OCI-LY1 (cell line): ENCODE measurements at regions not wholly inside any gene's neighbourhood (a gene's known extent, or its start where the extent isn't known, plus 50 kb on each side); places are given as distances from the start of the nearest gene placed in this dataset.

ENCODE experiments used
- H2AFZ ChIP-seq: fragments of 200-600 bp; sonication (generic), shearing (Covaris generic); 2 replicates; pipeline ENCODE4 v1.6.0; 2014; ENCODE audit warnings: antibody characterized with exemption, mild to moderate bottlenecking, low read length
- H3F3A ChIP-seq: fragments of 200-600 bp; sonication (generic), shearing (Covaris generic); 2 replicates; pipeline ENCODE4 v1.6.0; 2014; ENCODE audit warnings: mild to moderate bottlenecking, antibody characterized with exemption, low read length, moderate library complexity; ENCODE audit not compliant: insufficient read depth
- H3K27ac ChIP-seq: fragments of 200-600 bp; sonication (generic); 2 replicates; pipeline ENCODE4 v1.5.1; 2014; ENCODE audit warnings: low read length, mixed run types, mild to moderate bottlenecking, low read depth; ENCODE audit not compliant: poor library complexity, severe bottlenecking
- H3K27me3 ChIP-seq: fragments of 200-600 bp; sonication (generic); 2 replicates; pipeline ENCODE4 v1.6.0; 2014; ENCODE audit warnings: antibody characterized with exemption, mild to moderate bottlenecking, low read length, moderate library complexity; ENCODE audit not compliant: insufficient read depth
- H3K36me3 ChIP-seq: fragments of 200-600 bp; sonication (generic); 2 replicates; pipeline ENCODE4 v1.6.1; 2014; ENCODE audit warnings: mild to moderate bottlenecking, antibody characterized with exemption, low read length, moderate library complexity, mixed read lengths; ENCODE audit not compliant: insufficient read depth
- H3K4me1 ChIP-seq: fragments of 200-600 bp; sonication (generic); 2 replicates; pipeline ENCODE4 v1.5.1; 2014; ENCODE audit warnings: mild to moderate bottlenecking, low read length, moderate library complexity; ENCODE audit not compliant: insufficient read depth, severe bottlenecking
- H3K4me2 ChIP-seq: fragments of 200-600 bp; sonication (generic), shearing (Covaris generic); 2 replicates; pipeline ENCODE4 v1.6.1; 2014; ENCODE audit warnings: low read length
- H3K4me3 ChIP-seq: fragments of 200-600 bp; sonication (generic); 2 replicates; pipeline ENCODE4 v1.5.1; 2014; ENCODE audit warnings: low read length, low read depth, mild to moderate bottlenecking, mixed read lengths; ENCODE audit not compliant: poor library complexity, severe bottlenecking
- H3K79me2 ChIP-seq: fragments of 200-600 bp; shearing (Covaris generic); 2 replicates; pipeline ENCODE4 v1.6.1; 2016; ENCODE audit warnings: mixed run types, low read length, mixed read lengths; ENCODE audit not compliant: insufficient read depth
- H3K9ac ChIP-seq: fragments of 200-600 bp; sonication (generic), shearing (Covaris generic); 2 replicates; pipeline ENCODE4 v1.6.1; 2014; ENCODE audit warnings: mild to moderate bottlenecking, low read length, mixed read lengths
- H3K9me2 ChIP-seq: fragments of 200-600 bp; sonication (generic), shearing (Covaris generic); 2 replicates; pipeline ENCODE4 v1.6.1; 2014; ENCODE audit warnings: low read depth, mild to moderate bottlenecking, low read length, mixed read lengths
- H3K9me3 ChIP-seq: fragments of 200-600 bp; shearing (Covaris generic); 2 replicates; pipeline ENCODE4 v1.6.1; 2014; ENCODE audit warnings: low read length, mixed read lengths
- H4K20me1 ChIP-seq: fragments of 200-600 bp; sonication (generic), shearing (Covaris generic); 2 replicates; pipeline ENCODE4 v1.6.0; 2016; ENCODE audit warnings: mild to moderate bottlenecking, low read length; ENCODE audit not compliant: insufficient read depth
- CTCF ChIP-seq: fragments of 200-600 bp; sonication (generic), shearing (Covaris generic); IDR thresholded peaks from 2 replicates; pipeline ENCODE4 v1.5.1; 2017; ENCODE audit warnings: mild to moderate bottlenecking, antibody characterized with exemption, low read length, moderate library complexity, mixed read lengths
- EZH2 ChIP-seq: fragments of 200-600 bp; sonication (generic), shearing (Covaris generic); IDR thresholded peaks from 2 replicates; pipeline ENCODE4 v1.8.0; 2017; ENCODE audit warnings: borderline replicate concordance, mixed run types, mild to moderate bottlenecking, antibody characterized with exemption, low read length, moderate library complexity, mixed read lengths

- Histone ChIP-seq H3K9me2 (no peaks in the 10 kb centered on the region), H3K79me2 (no peaks in the 10 kb centered on the region), H2AFZ (no peak overlapping the region), H3K9ac (no peak overlapping the region), H3K4me1 (no peaks in the 10 kb centered on the region), H4K20me1 (no peaks in the 10 kb centered on the region), H3K4me3 (no peak overlapping the region), H3K36me3 (no peaks in the 10 kb centered on the region), H3K9me3 (no peaks in the 10 kb centered on the region), H3K4me2 (no peak overlapping the region), H3K27me3 (no peaks in the 10 kb centered on the region), H3K27ac (no peak overlapping the region), H3F3A (no peaks in the 10 kb centered on the region)
- no peak for TF ChIP-seq CTCF
- TF ChIP-seq EZH2: no peak
Observed at GRCh38 chr5:136518814-136519213, 153.5 kb upstream of the TRPC7 start.

DNA sequence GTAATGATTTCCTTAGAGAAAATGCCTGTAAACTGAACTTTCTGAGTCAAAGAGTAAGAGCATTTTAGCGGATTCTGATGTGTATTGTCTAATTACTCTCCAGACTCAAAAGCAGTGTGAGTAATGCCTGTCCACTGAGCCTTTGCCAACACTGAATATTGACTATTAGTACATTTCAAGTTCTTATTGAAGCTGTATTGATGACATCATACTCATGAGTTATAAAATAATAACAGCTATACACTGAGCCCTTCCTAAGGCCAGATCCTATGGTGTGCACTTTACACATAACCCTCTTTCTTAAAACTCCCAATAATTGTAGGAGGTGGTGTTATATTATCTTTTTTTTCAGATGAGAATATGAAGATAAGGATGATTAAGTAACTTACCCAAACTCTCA, 152.8 kb upstream of the TRPC7 start:
- no peaks in the 10 kb centered on the region for H4K20me1 ChIP-seq
- no peaks in the 10 kb centered on the region for H3K36me3 ChIP-seq
- H3K9me3 ChIP-seq: no peaks in the 10 kb centered on the region
- TF ChIP-seq CTCF: no peak
- no peaks in the 10 kb centered on the region for H3K4me1 ChIP-seq
- H3F3A ChIP-seq: no peaks in the 10 kb centered on the region
- no peak overlapping the region for H3K4me2 ChIP-seq
- H3K27ac ChIP-seq: no peak overlapping the region
- H3K9me2 ChIP-seq: no peaks in the 10 kb centered on the region
- no peaks in the 10 kb centered on the region for H3K79me2 ChIP-seq
- H3K4me3 ChIP-seq: no peak overlapping the region
- H3K9ac ChIP-seq: no peak overlapping the region
- no peak overlapping the region for H2AFZ ChIP-seq
- H3K27me3 ChIP-seq: no peaks in the 10 kb centered on the region

GRCh38 chr5:136517755-136518154, 152.4 kb upstream of the TRPC7 start:
- H3K4me1 ChIP-seq: no peaks in the 10 kb centered on the region
- no peaks in the 10 kb centered on the region for H3K79me2 ChIP-seq

More at GRCh38 chr5:136517755-136518154, 152.4 kb upstream of the TRPC7 start:
- no peaks in the 10 kb centered on the region for H4K20me1 ChIP-seq
- no peaks in the 10 kb centered on the region for H3K36me3 ChIP-seq
- TF ChIP-seq CTCF (no peak), EZH2 (no peak)
- H3K4me3 ChIP-seq: no peak overlapping the region
- no peaks in the 10 kb centered on the region for H3K9me3 ChIP-seq
- H3F3A ChIP-seq: no peaks in the 10 kb centered on the region
- no peak overlapping the region for H3K27ac ChIP-seq
- H3K4me2 ChIP-seq: no peak overlapping the region
- H2AFZ ChIP-seq: no peak overlapping the region
- no peaks in the 10 kb centered on the region for H3K9me2 ChIP-seq
- no peaks in the 10 kb centered on the region for H3K27me3 ChIP-seq
- H3K9ac ChIP-seq: no peak overlapping the region
